Neural cell (in vitro differentiated cells): ENCODE measurements at regions not wholly inside any gene's neighbourhood (a gene's known extent, or its start where the extent isn't known, plus 50 kb on each side); places are given as distances from the start of the nearest gene placed in this dataset.

Experiments
- CTCF ChIP-seq: fragments of 450-650 bp; IDR thresholded peaks from 2 replicates; pipeline ENCODE4 v1.5.1; 2014; ENCODE audit warnings: antibody characterized with exemption, mild to moderate bottlenecking, moderate library complexity; ENCODE audit not compliant: poor library complexity, severe bottlenecking
- MXI1 ChIP-seq: fragments of 450-650 bp; conservative IDR thresholded peaks from 2 replicates; pipeline ENCODE4 v1.6.1; 2014; ENCODE audit warnings: antibody characterized with exemption, mild to moderate bottlenecking; ENCODE audit not compliant: poor library complexity, severe bottlenecking

- no peak for TF ChIP-seq MXI1
- TF ChIP-seq CTCF: no peak
These were observed 282.5 kb upstream of the POM121L12 start for GRCh38 chr7:52752891-52753290.
